ENCODE measurements at regions not wholly inside any gene's neighbourhood (a gene's known extent, or its start where the extent isn't known, plus 50 kb on each side); places are given as distances from the start of the nearest gene placed in this dataset.

DNA sequence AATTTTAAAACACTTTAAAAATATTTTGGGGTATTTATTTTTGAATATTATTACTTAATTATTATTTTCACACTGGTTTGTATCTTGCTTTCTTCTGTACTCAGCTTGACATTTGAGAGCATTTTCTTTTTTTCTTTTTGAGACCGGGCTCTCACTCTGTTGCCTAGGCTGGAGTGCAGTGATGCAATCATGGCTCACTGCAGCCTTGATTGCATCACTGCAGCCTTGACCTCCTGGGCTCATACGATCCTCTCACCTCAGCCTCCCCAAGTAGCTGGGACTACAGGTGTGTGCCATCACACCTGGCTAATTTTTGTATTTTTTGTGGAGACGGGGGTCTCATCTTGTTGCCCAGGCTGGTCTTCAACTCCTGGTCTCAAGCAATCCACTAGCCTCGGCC is 79.9 kb upstream of the DLX2 start:
- no peak for TF ChIP-seq RARB (CRISPR knock-in tag; IDR thresholded peaks at IDR 0.05)
- TF ChIP-seq OSR1 (CRISPR knock-in tag; IDR thresholded peaks at IDR 0.05), result no peak
- TF ChIP-seq, protein P1, sequence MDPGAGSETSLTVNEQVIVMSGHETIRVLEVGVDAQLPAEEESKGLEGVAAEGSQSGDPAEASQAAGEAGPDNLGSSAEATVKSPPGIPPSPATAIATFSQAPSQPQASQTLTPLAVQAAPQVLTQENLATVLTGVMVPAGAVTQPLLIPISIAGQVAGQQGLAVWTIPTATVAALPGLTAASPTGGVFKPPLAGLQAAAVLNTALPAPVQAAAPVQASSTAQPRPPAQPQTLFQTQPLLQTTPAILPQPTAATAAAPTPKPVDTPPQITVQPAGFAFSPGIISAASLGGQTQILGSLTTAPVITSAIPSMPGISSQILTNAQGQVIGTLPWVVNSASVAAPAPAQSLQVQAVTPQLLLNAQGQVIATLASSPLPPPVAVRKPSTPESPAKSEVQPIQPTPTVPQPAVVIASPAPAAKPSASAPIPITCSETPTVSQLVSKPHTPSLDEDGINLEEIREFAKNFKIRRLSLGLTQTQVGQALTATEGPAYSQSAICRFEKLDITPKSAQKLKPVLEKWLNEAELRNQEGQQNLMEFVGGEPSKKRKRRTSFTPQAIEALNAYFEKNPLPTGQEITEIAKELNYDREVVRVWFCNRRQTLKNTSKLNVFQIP (CRISPR knock-in tag; IDR thresholded peaks at IDR 0.05; ENCODE audit: borderline replicate concordance, low read depth), result no peak
- no peak for TF ChIP-seq ARNTL (CRISPR knock-in tag; IDR thresholded peaks at IDR 0.05; ENCODE audit: borderline replicate concordance, low read depth)

DNA sequence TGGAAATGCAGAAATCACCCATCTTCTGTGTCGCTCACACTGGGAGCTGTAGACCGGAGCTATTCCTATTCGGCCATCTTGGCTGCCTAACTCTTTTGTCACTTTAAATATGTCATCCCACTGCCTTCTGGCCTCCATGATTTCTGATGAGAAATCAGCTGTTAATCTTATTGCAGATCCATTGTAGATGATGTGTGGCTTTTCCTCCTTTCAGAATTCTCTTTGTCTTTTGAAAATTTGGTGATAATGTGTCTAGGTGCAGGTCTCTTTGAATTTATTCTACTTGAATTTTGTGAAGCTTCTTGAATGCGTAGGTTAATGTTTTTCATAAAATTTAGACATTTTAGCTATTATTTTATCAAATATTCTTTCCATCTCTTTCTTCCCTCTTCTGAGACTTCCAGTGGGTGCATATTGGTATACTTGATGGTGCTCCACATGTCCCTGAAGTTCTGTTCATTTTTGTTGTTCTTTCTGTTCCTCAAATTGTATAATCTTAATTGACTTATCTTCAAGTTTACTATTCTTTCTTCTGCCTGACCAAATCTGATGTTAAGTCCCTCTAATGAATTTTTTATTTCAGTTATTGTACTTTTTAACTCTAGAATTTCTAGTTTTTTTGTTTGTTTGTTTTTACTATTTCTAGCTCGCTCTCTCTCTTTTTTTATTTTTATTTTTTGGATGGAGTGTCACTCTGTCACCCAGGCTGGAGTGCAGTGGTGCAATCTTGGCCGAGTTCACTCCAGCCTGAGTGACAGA is 90.8 kb upstream of the DLX2 start:
- no peak for TF ChIP-seq ESRRG (CRISPR knock-in tag; IDR thresholded peaks at IDR 0.05)
- TF ChIP-seq ZNF70 (CRISPR knock-in tag; IDR thresholded peaks at IDR 0.05), result no peak
- TF ChIP-seq, protein P2, sequence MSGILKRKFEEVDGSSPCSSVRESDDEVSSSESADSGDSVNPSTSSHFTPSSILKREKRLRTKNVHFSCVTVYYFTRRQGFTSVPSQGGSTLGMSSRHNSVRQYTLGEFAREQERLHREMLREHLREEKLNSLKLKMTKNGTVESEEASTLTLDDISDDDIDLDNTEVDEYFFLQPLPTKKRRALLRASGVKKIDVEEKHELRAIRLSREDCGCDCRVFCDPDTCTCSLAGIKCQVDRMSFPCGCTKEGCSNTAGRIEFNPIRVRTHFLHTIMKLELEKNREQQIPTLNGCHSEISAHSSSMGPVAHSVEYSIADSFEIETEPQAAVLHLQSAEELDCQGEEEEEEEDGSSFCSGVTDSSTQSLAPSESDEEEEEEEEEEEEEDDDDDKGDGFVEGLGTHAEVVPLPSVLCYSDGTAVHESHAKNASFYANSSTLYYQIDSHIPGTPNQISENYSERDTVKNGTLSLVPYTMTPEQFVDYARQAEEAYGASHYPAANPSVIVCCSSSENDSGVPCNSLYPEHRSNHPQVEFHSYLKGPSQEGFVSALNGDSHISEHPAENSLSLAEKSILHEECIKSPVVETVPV (CRISPR knock-in tag; IDR thresholded peaks at IDR 0.05), result no peak
- no peak for TF ChIP-seq ISL1 (CRISPR knock-in tag; IDR thresholded peaks at IDR 0.05)
- no peak for TF ChIP-seq SNAI2 (CRISPR knock-in tag; IDR thresholded peaks at IDR 0.05)
- TF ChIP-seq ARNTL (CRISPR knock-in tag; IDR thresholded peaks at IDR 0.05; ENCODE audit: borderline replicate concordance, low read depth), result no peak
- no peak for TF ChIP-seq ZFP30 (CRISPR knock-in tag; IDR thresholded peaks at IDR 0.05)
- TF ChIP-seq, protein P3, sequence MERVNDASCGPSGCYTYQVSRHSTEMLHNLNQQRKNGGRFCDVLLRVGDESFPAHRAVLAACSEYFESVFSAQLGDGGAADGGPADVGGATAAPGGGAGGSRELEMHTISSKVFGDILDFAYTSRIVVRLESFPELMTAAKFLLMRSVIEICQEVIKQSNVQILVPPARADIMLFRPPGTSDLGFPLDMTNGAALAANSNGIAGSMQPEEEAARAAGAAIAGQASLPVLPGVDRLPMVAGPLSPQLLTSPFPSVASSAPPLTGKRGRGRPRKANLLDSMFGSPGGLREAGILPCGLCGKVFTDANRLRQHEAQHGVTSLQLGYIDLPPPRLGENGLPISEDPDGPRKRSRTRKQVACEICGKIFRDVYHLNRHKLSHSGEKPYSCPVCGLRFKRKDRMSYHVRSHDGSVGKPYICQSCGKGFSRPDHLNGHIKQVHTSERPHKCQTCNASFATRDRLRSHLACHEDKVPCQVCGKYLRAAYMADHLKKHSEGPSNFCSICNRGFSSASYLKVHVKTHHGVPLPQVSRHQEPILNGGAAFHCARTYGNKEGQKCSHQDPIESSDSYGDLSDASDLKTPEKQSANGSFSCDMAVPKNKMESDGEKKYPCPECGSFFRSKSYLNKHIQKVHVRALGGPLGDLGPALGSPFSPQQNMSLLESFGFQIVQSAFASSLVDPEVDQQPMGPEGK (CRISPR knock-in tag; IDR thresholded peaks at IDR 0.05; ENCODE audit: borderline replicate concordance), result no peak
- no peak for TF ChIP-seq BACH2 (CRISPR knock-in tag; IDR thresholded peaks at IDR 0.05; ENCODE audit: borderline replicate concordance)
- TF ChIP-seq, protein P1 (CRISPR knock-in tag; IDR thresholded peaks at IDR 0.05; ENCODE audit: borderline replicate concordance, low read depth), result no peak
- TF ChIP-seq ZNF8 (CRISPR knock-in tag; IDR thresholded peaks at IDR 0.05), result no peak
- TF ChIP-seq, protein P4, sequence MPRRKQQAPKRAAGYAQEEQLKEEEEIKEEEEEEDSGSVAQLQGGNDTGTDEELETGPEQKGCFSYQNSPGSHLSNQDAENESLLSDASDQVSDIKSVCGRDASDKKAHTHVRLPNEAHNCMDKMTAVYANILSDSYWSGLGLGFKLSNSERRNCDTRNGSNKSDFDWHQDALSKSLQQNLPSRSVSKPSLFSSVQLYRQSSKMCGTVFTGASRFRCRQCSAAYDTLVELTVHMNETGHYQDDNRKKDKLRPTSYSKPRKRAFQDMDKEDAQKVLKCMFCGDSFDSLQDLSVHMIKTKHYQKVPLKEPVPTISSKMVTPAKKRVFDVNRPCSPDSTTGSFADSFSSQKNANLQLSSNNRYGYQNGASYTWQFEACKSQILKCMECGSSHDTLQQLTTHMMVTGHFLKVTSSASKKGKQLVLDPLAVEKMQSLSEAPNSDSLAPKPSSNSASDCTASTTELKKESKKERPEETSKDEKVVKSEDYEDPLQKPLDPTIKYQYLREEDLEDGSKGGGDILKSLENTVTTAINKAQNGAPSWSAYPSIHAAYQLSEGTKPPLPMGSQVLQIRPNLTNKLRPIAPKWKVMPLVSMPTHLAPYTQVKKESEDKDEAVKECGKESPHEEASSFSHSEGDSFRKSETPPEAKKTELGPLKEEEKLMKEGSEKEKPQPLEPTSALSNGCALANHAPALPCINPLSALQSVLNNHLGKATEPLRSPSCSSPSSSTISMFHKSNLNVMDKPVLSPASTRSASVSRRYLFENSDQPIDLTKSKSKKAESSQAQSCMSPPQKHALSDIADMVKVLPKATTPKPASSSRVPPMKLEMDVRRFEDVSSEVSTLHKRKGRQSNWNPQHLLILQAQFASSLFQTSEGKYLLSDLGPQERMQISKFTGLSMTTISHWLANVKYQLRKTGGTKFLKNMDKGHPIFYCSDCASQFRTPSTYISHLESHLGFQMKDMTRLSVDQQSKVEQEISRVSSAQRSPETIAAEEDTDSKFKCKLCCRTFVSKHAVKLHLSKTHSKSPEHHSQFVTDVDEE (CRISPR knock-in tag; IDR thresholded peaks at IDR 0.05), result no peak
- no peak for TF ChIP-seq OSR1 (CRISPR knock-in tag; IDR thresholded peaks at IDR 0.05)

More for the DNA sequence above, 79.9 kb upstream of the DLX2 start:
- ATAC-seq, result no peak

DNA sequence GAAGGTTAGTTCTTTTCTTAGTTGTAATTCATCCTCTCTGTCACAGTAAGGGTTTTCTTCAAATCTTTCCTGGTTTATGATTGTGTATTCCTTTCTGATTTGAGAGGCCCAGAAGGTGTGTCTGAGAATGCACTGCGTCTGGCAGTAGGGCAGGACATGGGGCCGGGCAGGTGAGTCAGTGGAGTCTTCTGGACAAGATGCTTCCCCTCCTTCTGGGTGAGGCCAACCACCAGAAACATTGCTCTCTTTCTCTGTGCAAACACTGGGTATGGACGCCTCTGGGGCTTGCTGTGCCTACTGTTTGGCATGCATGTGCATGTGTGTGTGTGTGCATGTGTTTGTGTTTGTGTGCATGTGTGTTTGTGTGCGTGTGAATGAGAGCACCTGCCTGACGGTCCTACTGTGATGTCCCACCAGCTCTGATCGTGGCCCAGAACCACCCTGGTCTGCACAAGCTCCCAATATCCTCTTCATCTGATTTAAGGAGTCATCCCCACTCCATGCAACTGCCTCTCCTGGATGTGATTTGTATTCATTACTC is 93.2 kb upstream of the DLX2 start:
- no peak for ATAC-seq
- TF ChIP-seq, protein P4 (CRISPR knock-in tag; IDR thresholded peaks at IDR 0.05), result no peak
- no peak for TF ChIP-seq ZC3H10 (CRISPR knock-in tag; IDR thresholded peaks at IDR 0.05)
- no peak for TF ChIP-seq BACH2 (CRISPR knock-in tag; IDR thresholded peaks at IDR 0.05; ENCODE audit: borderline replicate concordance)
- no peak for TF ChIP-seq GLIS3 (CRISPR knock-in tag; IDR thresholded peaks at IDR 0.05)
- no peak for TF ChIP-seq ISL1 (CRISPR knock-in tag; IDR thresholded peaks at IDR 0.05)
- no peak for TF ChIP-seq ZNF8 (CRISPR knock-in tag; IDR thresholded peaks at IDR 0.05)
- no peak for TF ChIP-seq ZFP30 (CRISPR knock-in tag; IDR thresholded peaks at IDR 0.05)
- TF ChIP-seq TCF4 (CRISPR knock-in tag; IDR thresholded peaks at IDR 0.05; ENCODE audit: borderline replicate concordance), result no peak
- no peak for TF ChIP-seq ZFP3 (CRISPR knock-in tag; IDR thresholded peaks at IDR 0.05)
- TF ChIP-seq PPARA (CRISPR knock-in tag; IDR thresholded peaks at IDR 0.05; ENCODE audit: borderline replicate concordance), result no peak
- TF ChIP-seq ZNF565 (CRISPR knock-in tag; conservative IDR thresholded peaks at IDR 0.05; ENCODE audit: low read depth), result no peak
- no peak for TF ChIP-seq RARB (CRISPR knock-in tag; IDR thresholded peaks at IDR 0.05)
- TF ChIP-seq TOX (CRISPR knock-in tag; IDR thresholded peaks at IDR 0.05; ENCODE audit: borderline replicate concordance), result no peak
- no peak for TF ChIP-seq ZNF70 (CRISPR knock-in tag; IDR thresholded peaks at IDR 0.05)
- no peak for TF ChIP-seq SNAI2 (CRISPR knock-in tag; IDR thresholded peaks at IDR 0.05)
- TF ChIP-seq, protein P2 (CRISPR knock-in tag; IDR thresholded peaks at IDR 0.05), result no peak
- no peak for TF ChIP-seq CSDC2 (CRISPR knock-in tag; IDR thresholded peaks at IDR 0.05)
- TF ChIP-seq OSR1 (CRISPR knock-in tag; IDR thresholded peaks at IDR 0.05), result no peak

More for the DNA sequence above, 90.8 kb upstream of the DLX2 start:
- ATAC-seq, result no peak

Data from SK-N-SH treated with all-trans-retinoic acid at 6 μM for 48 hours (cell line).